HG03575 (cell line): ENCODE measurements at regions not wholly inside any gene's neighbourhood (a gene's known extent, or its start where the extent isn't known, plus 50 kb on each side); places are given as distances from the start of the nearest gene placed in this dataset.

Experiments used
- ATAC-seq: cut with Tn5 transposase; IDR thresholded peaks from one replicate; pipeline ENCODE4 v1.9.1; 2021; ENCODE audit not compliant: unreplicated experiment, insufficient number of reproducible peaks, low FRiP score; ENCODE audit errors: extremely low read depth

DNA sequence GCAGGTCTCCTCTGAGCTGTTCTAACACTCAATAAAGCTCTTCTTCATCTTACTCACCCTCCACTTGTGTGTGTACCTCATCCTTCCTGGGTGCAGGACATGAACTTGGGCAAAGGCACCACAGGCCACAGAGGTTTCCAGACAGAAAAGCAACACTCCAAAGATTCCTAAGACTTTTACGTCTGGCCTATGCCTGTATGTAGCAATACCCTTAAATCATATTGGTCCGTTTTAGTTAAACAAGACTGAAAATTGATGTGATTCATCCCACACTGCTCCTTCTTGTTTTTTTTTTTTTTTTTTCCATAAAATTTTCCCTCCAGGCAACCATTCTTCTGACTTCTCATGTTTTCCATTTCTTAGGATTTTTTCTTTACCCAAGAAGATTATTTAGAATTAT, 404.3 kb downstream of the PID1 start:
- ATAC-seq, result no peak

- ATAC-seq, result no peak
Measured at GRCh38 chr2:228866044-228866443, 405.0 kb downstream of the PID1 start.

DNA sequence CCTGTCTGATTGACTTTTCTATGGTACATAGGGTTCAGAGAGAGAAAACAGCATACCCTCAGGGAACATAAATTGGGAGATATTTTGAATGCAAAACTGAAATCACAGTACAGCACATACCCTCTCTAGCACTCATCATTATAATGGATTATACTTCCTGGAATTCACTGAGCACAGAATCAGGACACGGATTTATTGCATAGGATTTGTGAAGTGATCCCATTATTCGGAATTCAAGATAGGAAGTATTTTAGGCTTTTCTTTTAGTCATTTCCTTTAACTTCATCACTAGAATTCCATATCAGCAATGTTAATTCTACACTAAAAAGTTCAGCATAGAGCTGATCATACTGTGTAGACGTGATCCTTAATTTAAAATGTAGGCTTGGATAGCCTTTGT, 407.0 kb downstream of the PID1 start:
- ATAC-seq, result no peak

- ATAC-seq, result no peak
Measured at GRCh38 chr2:228860601-228861285, 410.3 kb downstream of the PID1 start.

DNA sequence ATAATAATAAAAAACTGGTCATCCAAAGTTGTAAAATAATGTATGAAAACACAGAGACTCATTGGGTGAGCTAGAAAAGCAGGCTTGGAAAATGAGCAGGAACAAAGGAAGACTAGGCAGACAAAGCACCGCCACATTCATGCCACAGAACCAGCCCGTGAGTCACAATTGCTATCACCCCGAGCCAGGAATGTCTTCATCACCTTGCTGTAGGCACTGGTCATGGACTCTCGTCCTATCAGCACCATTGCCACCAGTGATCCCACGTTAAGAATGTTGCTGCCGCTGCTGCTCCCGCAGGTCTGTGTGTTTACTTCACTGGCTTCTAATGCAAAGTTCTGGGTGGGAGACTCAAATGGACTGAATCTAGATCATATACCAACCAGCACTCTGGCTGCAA, 417.9 kb downstream of the PID1 start:
- ATAC-seq, result no peak

DNA sequence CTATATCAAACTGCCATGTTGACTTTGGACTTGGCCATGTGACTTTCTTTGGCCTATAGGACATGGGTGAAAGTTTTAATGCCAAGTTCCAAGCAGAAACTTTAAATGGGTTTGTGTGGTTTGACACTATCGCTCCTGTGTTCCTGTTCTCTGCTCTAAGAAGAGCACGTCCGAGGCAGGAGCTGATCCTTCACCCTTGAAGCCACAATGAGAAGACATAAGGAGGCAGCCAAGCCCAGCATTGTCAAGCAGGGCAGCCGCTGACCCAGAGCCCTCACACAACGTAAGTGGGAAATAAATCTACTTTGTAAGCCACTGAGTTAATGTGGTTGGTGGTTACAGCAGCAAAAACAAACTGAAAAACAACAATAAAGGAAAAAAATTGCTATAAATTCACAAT, 422.4 kb downstream of the PID1 start:
- ATAC-seq, result no peak

GRCh38 chr2:228847684-228848083, 423.4 kb downstream of the PID1 start:
- no peak for ATAC-seq

- no peak for ATAC-seq
Measured at GRCh38 chr2:228846161-228846560, 424.9 kb downstream of the PID1 start.

- no peak for ATAC-seq
Measured at GRCh38 chr2:228845162-228845925, 425.7 kb downstream of the PID1 start.

DNA sequence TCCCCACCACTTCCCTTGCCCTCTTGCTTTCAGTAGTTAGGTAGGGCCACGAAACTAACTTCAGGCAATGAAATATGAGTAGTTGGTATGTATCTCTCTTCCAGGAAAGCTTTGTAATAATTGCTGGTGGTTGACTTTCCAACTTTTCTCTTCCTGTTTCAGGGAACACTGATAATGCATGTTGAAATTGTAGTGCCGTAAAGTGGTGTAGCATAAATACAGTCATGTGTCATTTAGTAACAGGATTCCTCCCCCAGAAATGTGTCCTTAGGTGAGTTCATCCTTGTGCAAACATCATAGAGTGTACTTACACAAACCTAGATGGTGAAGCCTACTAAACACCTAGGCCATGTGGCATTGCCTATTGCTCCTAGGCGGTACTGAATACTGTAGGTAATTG, 429.2 kb downstream of the PID1 start:
- ATAC-seq, result no peak

GRCh38 chr2:228841475-228841874, 429.6 kb downstream of the PID1 start:
- ATAC-seq, result no peak

DNA sequence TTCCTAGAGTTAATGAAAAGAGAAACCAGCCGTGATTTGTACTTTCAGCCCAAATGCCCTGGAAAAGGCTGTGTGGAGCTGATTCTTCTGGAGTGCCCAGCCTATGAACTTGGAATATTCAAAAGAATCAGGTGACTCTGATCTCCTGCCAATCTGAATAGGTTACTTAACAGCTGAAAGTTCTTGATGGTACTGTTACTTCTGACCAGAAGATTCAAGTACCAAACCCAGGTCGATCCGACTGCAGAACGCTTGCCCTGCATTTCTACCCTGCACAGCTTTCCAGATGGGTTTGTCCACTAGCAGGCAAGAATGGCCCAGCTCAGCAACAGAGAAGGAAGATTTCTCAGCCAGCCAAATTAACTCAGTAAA, 430.4 kb downstream of the PID1 start:
- ATAC-seq, result no peak

DNA sequence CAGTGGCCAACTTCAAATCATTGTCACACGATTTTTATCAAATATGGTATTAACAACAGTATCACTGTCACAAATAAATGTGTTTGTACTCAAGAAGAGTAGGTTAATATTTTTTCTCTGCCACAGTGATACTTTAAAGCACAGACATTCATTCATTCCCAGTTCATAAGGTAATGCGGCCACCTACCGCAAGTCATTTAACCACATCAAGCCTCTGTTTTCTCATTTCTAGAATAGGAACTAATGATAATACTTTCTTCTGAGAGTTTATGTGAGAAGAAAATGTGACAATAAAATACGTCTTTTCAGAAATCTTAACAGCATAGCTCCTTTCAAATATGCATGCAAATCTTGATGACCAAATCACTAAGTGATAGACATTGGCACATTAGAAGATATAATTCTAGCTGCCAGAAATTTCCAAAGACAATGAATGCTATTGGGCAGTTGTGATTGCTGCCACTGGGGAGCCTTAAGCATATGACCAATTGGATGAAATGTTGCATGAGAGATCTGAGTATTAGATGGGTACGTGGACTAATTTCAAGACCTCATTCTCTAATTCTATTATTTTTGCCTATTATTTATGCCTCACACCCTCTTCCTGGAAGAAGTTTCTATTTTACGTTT, 430.9 kb downstream of the PID1 start:
- no peak for ATAC-seq

GRCh38 chr2:228839421-228839876, 431.6 kb downstream of the PID1 start:
- no peak for ATAC-seq

GRCh38 chr2:228838819-228839218, 432.3 kb downstream of the PID1 start:
- no peak for ATAC-seq

- no peak for ATAC-seq
Measured at GRCh38 chr2:228828397-228828796, 442.7 kb downstream of the PID1 start.

- no peak for ATAC-seq
Measured at GRCh38 chr2:228827056-228827700, 443.9 kb downstream of the PID1 start.

DNA sequence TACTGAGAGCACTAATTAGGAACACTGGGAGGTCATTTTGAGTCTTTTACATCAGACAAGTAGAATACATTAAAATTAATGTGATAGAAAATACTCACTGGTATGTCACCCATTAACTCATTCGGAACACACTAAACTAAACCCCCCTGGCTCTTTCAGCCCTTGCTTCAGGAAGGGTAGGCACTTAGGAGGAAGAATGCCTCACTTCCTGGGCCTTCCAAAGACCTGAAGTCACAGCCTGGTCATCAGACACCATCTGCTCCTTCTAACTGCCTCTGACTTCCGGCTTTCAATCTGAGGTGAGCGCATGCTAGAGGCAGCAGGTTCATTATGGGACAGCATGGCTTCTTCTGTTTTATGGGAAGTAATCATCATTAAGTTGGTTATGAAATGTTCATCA, 451.4 kb downstream of the PID1 start:
- no peak for ATAC-seq

DNA sequence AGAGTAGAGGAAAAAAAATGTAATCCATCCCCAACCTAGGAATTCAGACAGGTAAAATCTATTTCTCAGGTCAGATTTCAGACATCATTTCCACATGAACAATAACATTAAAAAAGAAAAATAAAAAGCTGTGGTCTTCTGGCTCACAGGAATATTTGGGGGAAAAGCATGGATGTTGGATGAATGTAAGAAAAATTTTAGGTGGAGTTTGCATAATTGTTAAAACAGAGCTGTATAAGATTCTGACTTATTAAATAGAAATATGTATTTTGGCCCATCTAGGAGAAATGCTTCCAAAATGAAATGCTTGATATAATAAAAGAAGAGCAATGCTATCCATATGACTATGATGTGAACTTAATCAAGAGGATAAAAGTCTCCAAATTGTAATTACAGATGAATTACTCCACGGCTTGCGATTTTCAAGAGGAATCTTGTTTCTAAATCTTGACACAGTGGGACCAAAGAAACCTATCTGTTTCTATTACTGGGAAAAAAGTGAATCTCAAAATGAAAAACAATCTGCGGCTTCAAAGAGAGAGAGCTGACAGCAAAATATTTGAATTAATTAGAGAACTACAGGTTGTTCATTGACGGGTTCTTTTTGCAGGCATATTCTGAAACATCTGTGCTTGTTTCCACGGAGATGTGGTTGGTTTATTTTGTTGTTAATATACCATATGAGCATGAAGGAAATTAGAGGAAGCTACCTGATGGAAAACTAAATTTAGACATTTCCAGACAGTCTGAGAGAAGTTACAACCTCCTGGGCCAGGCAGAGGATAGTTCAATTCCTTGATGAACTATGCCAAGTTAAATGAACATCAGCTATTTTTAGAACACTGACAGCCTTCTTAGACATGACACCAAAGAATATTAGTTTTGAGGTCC, 468.7 kb downstream of the PID1 start:
- ATAC-seq, result no peak
